ENCODE measurements at regions not wholly inside any gene's neighbourhood (a gene's known extent, or its start where the extent isn't known, plus 50 kb on each side); places are given as distances from the start of the nearest gene placed in this dataset.

- intact Hi-C loops (cut with DNase I): loop anchor here (10.0 kb wide), 1 partner anchor 111 kb away; the partner anchor contains the start of gene NFAM1
- Histone ChIP-seq H3K9me3 (no peaks in the 10 kb centered on the region), H3K4me1 (replicated peaks) (no peaks in the 10 kb centered on the region), H3K27ac (no peak overlapping the region), H3K27me3 (replicated peaks; ENCODE audit: insufficient read depth) (no peaks in the 10 kb centered on the region), H3K36me3 (no peaks in the 10 kb centered on the region), H3K4me3 (no peak overlapping the region)
- no peak for TF ChIP-seq POLR2A (IDR thresholded peaks at IDR 0.05)
- TF ChIP-seq POLR2AphosphoS5 (IDR thresholded peaks at IDR 0.05): no peak
- no peak for TF ChIP-seq CTCF (IDR thresholded peaks at IDR 0.05)
- 58% methylated on average over 2 of the region's 2 CpGs for WGBS
- DNase-seq (ENCODE audit: low spot score): no peak
These were observed 53.5 kb upstream of the TCF20 start for GRCh38 chr22:42323971-42324370.

- TF ChIP-seq CTCF (IDR thresholded peaks at IDR 0.05) (no peak), POLR2A (IDR thresholded peaks at IDR 0.05) (no peak), POLR2AphosphoS5 (IDR thresholded peaks at IDR 0.05) (no peak)
- 82% methylated on average over 4 of the region's 4 CpGs for WGBS
- Histone ChIP-seq H3K4me3 (no peak overlapping the region), H3K36me3 (no peaks in the 10 kb centered on the region), H3K27me3 (replicated peaks; ENCODE audit: insufficient read depth) (no peaks in the 10 kb centered on the region), H3K4me1 (replicated peaks) (no peaks in the 10 kb centered on the region), H3K9me3 (no peaks in the 10 kb centered on the region), H3K27ac (no peak overlapping the region)
- intact Hi-C loops (cut with DNase I): loop anchor here (10.0 kb wide), 1 partner anchor 112 kb away; the partner anchor contains the start of gene NFAM1
- DNase-seq (ENCODE audit: low spot score): no peak
These were observed 52.1 kb upstream of the TCF20 start for GRCh38 chr22:42322562-42322926.

- Histone ChIP-seq H3K27ac (no peak overlapping the region), H3K27me3 (replicated peaks; ENCODE audit: insufficient read depth) (no peaks in the 10 kb centered on the region), H3K36me3 (no peaks in the 10 kb centered on the region), H3K9me3 (no peaks in the 10 kb centered on the region), H3K4me3 (no peak overlapping the region), H3K4me1 (replicated peaks) (no peaks in the 10 kb centered on the region)
- DNase-seq (ENCODE audit: low spot score): no peak
- intact Hi-C loops (cut with DNase I): loop anchor here (10.0 kb wide), 1 partner anchor 113 kb away; the partner anchor contains the start of gene NFAM1
- 59% methylated on average over 11 of the region's 11 CpGs for WGBS
- TF ChIP-seq CTCF (IDR thresholded peaks at IDR 0.05): no peak
- no peak for TF ChIP-seq POLR2A (IDR thresholded peaks at IDR 0.05)
- no peak for TF ChIP-seq POLR2AphosphoS5 (IDR thresholded peaks at IDR 0.05)
These were observed 51.6 kb upstream of the TCF20 start for GRCh38 chr22:42321908-42322561.

- H3K9me3 ChIP-seq: no peaks in the 10 kb centered on the region
- 63% methylated on average over 19 of the region's 20 CpGs for WGBS
- no peaks in the 10 kb centered on the region for H3K36me3 ChIP-seq
- H3K4me1 ChIP-seq (replicated peaks): no peaks in the 10 kb centered on the region
- DNase-seq (ENCODE audit: low spot score): no peak
- intact Hi-C loops (cut with DNase I): loop anchor here (10.0 kb wide), 1 partner anchor 114 kb away; the partner anchor contains the start of gene NFAM1
- H3K27me3 ChIP-seq (replicated peaks; ENCODE audit: insufficient read depth): no peaks in the 10 kb centered on the region
- TF ChIP-seq CTCF (IDR thresholded peaks at IDR 0.05) (no peak), POLR2A (IDR thresholded peaks at IDR 0.05) (no peak), POLR2AphosphoS5 (IDR thresholded peaks at IDR 0.05) (no peak)
- H3K4me3 ChIP-seq: no peak overlapping the region
- no peak overlapping the region for H3K27ac ChIP-seq
These were observed 50.3 kb upstream of the TCF20 start for GRCh38 chr22:42320443-42321416.
